Gastrocnemius medialis (tissue), 4 donors: ENCODE measurements at regions not wholly inside any gene's neighbourhood (a gene's known extent, or its start where the extent isn't known, plus 50 kb on each side); places are given as distances from the start of the nearest gene placed in this dataset.

Source experiments
- ATAC-seq, 2 donors: fragments of 150-250 bp; one replicate each; pipeline ENCODE4 v1.9.1; 2016
- DNase-seq, 2 donors: peaks; one replicate each; pipeline ENCODE4 v3.0.0-alpha.2; 2019
- H3K27ac ChIP-seq, 4 donors: fragments of 200-600 bp; sonication (generic); 1 replicate in 1 of 4; 2 replicates in 3 of 4; pipeline ENCODE4 v1.5.1; 2016 to 2018; ENCODE audit warnings: mild to moderate bottlenecking in 2 of 4, moderate library complexity in 1 of 4
- H3K27me3 ChIP-seq, 3 donors: fragments of 200-600 bp; sonication (generic) in 2 of 3; 1 replicate in 1 of 3; 2 replicates in 2 of 3; pipeline versions ENCODE4 v1.5.1 to v1.6.0; 2016 to 2019; ENCODE audit warnings: mild to moderate bottlenecking in 1 of 3, moderate library complexity in 1 of 3
- H3K36me3 ChIP-seq, 2 donors: fragments of 200-600 bp; sonication (generic) in 1 of 2; one replicate each; pipeline ENCODE4 v1.5.1; 2017 to 2018
- H3K4me1 ChIP-seq, 2 donors: fragments of 200-600 bp; sonication (generic) in 1 of 2; one replicate each; pipeline ENCODE4 v1.5.1; 2016 to 2017; ENCODE audit warnings: mild to moderate bottlenecking in 2 of 2
- H3K4me3 ChIP-seq, 4 donors: fragments of 200-600 bp; sonication (generic) in 3 of 4; 1 replicate in 1 of 4; 2 replicates in 3 of 4; pipeline ENCODE4 v1.5.1; 2016 to 2019; ENCODE audit warnings: mild to moderate bottlenecking in 2 of 4
- H3K9me3 ChIP-seq, 3 donors: fragments of 200-600 bp; sonication (generic) in 2 of 3; 1 replicate in 1 of 3; 2 replicates in 2 of 3; pipeline ENCODE4 v1.5.1; 2016 to 2019
- CTCF ChIP-seq, 5 experiments: fragments of 450-650 bp in 3 of 5; fragments of 200-600 bp in 2 of 5; sonication (generic) in 2 of 5; IDR thresholded peaks in 4 of 5; conservative IDR thresholded peaks in 1 of 5; 1 replicate in 4 of 5; 2 replicates in 1 of 5; pipeline ENCODE4 v1.5.1; 2016 to 2019; ENCODE audit warnings: antibody characterized with exemption in 5 of 5, mild to moderate bottlenecking in 3 of 5, moderate library complexity in 3 of 5
- POLR2A ChIP-seq, 2 donors: fragments of 450-650 bp; IDR thresholded peaks; one replicate each; pipeline ENCODE4 v1.6.1; 2017; ENCODE audit warnings: antibody characterized with exemption in 2 of 2, mild to moderate bottlenecking in 2 of 2, moderate library complexity in 2 of 2
- in situ Hi-C, 4 donors: fragments of 200-750 bp; cut with MboI; loops; one replicate each; pipeline versions ENCODE4 v1.15.0 to v1.8.0; 2017; ENCODE audit warnings: low sequenced_read_pairs in 4 of 4
- intact Hi-C: fragments of 100-400 bp; cut with DNase I; formaldehyde crosslinking; loops from one replicate; pipeline ENCODE4 v1.15.1; 2023; ENCODE audit warnings: low total_unique reads

GRCh38 chrX:7503251-7503650, 339.7 kb upstream of the VCX start:
- H3K9me3 ChIP-seq: no peaks in the 10 kb centered on the region
- in situ Hi-C loops (no loop called here), intact Hi-C loops (no loop called here)
- DNase-seq (no peak), ATAC-seq (no peak)
- no peaks in the 10 kb centered on the region for H3K27me3 ChIP-seq
- no peak for TF ChIP-seq POLR2A (IDR thresholded peaks at IDR 0.05)
- TF ChIP-seq CTCF (IDR thresholded peaks at IDR 0.05 in 4 of 5, conservative IDR thresholded peaks at IDR 0.05 in 1 of 5): no peak
- no peak overlapping the region for H3K4me3 ChIP-seq
- no peaks in the 10 kb centered on the region for H3K36me3 ChIP-seq
- no peak overlapping the region for H3K27ac ChIP-seq
- H3K4me1 ChIP-seq: no peaks in the 10 kb centered on the region

GRCh38 chrX:7500386-7500785, 342.6 kb upstream of the VCX start:
- in situ Hi-C loops (no loop called here), intact Hi-C loops (no loop called here)
- TF ChIP-seq POLR2A (IDR thresholded peaks at IDR 0.05): no peak
- no peak for TF ChIP-seq CTCF (IDR thresholded peaks at IDR 0.05 in 4 of 5, conservative IDR thresholded peaks at IDR 0.05 in 1 of 5)

GRCh38 chrX:7486505-7486904, 338.6 kb upstream of the PUDP start:
- no peaks in the 10 kb centered on the region for H3K27me3 ChIP-seq
- no peak overlapping the region for H3K27ac ChIP-seq
- no peaks in the 10 kb centered on the region for H3K9me3 ChIP-seq
- no peaks in the 10 kb centered on the region for H3K4me1 ChIP-seq
- no peaks in the 10 kb centered on the region for H3K36me3 ChIP-seq
- no peak for TF ChIP-seq POLR2A (IDR thresholded peaks at IDR 0.05)
- in situ Hi-C loops (no loop called here), intact Hi-C loops (no loop called here)
- ATAC-seq (no peak), DNase-seq (no peak)
- no peak overlapping the region for H3K4me3 ChIP-seq

More at GRCh38 chrX:7500386-7500785, 342.6 kb upstream of the VCX start:
- ATAC-seq (no peak), DNase-seq (no peak)
- no peaks in the 10 kb centered on the region for H3K27me3 ChIP-seq
- H3K27ac ChIP-seq: no peak overlapping the region
- no peak overlapping the region for H3K4me3 ChIP-seq
- H3K36me3 ChIP-seq: no peaks in the 10 kb centered on the region
- H3K9me3 ChIP-seq: no peaks in the 10 kb centered on the region
- no peaks in the 10 kb centered on the region for H3K4me1 ChIP-seq

- no peak for DNase-seq
- TF ChIP-seq CTCF (IDR thresholded peaks at IDR 0.05 in 4 of 5, conservative IDR thresholded peaks at IDR 0.05 in 1 of 5) (no peak), POLR2A (IDR thresholded peaks at IDR 0.05) (no peak)
- ATAC-seq: no peak
- Histone ChIP-seq H3K27me3 (no peaks in the 10 kb centered on the region), H3K4me1 (no peaks in the 10 kb centered on the region), H3K9me3 (no peaks in the 10 kb centered on the region), H3K36me3 (no peaks in the 10 kb centered on the region), H3K4me3 (no peak overlapping the region), H3K27ac (no peak overlapping the region)
- in situ Hi-C loops: no loop called here
- intact Hi-C loops: no loop called here
Observed at GRCh38 chrX:7485061-7485460, 337.1 kb upstream of the PUDP start.

GRCh38 chrX:7480721-7481120, 332.8 kb upstream of the PUDP start:
- Histone ChIP-seq H3K27me3 (no peaks in the 10 kb centered on the region), H3K27ac (no peak overlapping the region), H3K4me1 (no peaks in the 10 kb centered on the region), H3K9me3 (no peaks in the 10 kb centered on the region), H3K36me3 (no peaks in the 10 kb centered on the region), H3K4me3 (no peak overlapping the region)
- no peak for ATAC-seq
- intact Hi-C loops (no loop called here), in situ Hi-C loops (no loop called here)
- no peak for TF ChIP-seq POLR2A (IDR thresholded peaks at IDR 0.05)
- TF ChIP-seq CTCF (IDR thresholded peaks at IDR 0.05 in 4 of 5, conservative IDR thresholded peaks at IDR 0.05 in 1 of 5): no peak
- no peak for DNase-seq
